MM.1S (cell line): ENCODE measurements at regions not wholly inside any gene's neighbourhood (a gene's known extent, or its start where the extent isn't known, plus 50 kb on each side); places are given as distances from the start of the nearest gene placed in this dataset.

Experiments used
- CTCF ChIP-seq: fragments of 300-600 bp; sonication (generic); IDR thresholded peaks from 2 replicates; pipeline ENCODE4 v1.5.1; 2016; ENCODE audit warnings: antibody characterized with exemption, low read length, mixed read lengths
- EZH2phosphoT487 ChIP-seq: fragments of 300-600 bp; sonication (generic); IDR thresholded peaks from 2 replicates; pipeline ENCODE4 v1.6.1; 2018; ENCODE audit warnings: antibody characterized with exemption, low read length

GRCh38 chr12:127145241-127145928 lies 1121.6 kb upstream of the TMEM132C start:
- TF ChIP-seq CTCF, result no peak
- TF ChIP-seq EZH2phosphoT487, result no peak
